LNCAP (cell line): ENCODE measurements at regions not wholly inside any gene's neighbourhood (a gene's known extent, or its start where the extent isn't known, plus 50 kb on each side); places are given as distances from the start of the nearest gene placed in this dataset.

ENCODE experiments used
- CTCF ChIP-seq: fragments of 450-650 bp; IDR thresholded peaks from 2 replicates; pipeline ENCODE4 v1.5.1; 2017; ENCODE audit warnings: mild to moderate bottlenecking

DNA sequence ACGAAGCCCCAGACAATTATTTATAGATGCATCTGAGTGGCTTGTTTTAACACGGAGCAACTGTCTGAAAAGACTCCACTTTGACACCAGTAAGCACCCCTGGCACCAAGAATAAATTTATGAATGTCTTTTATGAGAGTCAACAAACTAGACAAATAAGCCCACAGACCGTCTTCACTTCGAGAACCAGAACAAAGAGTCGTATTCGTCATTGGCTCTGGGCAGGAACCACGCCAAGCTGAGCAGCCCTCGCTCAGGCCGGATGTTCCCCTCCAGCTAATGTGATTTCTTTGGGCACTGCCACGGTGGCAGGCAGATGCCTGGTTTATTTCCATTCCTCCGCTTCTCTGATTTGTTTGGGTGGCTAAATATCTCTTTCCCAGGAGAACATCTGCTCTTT, 91.9 kb upstream of the STC2 start:
- TF ChIP-seq CTCF: no peak

- no peak for TF ChIP-seq CTCF
Measured at GRCh38 chr5:173413471-173413982, 85.3 kb upstream of the STC2 start.

DNA sequence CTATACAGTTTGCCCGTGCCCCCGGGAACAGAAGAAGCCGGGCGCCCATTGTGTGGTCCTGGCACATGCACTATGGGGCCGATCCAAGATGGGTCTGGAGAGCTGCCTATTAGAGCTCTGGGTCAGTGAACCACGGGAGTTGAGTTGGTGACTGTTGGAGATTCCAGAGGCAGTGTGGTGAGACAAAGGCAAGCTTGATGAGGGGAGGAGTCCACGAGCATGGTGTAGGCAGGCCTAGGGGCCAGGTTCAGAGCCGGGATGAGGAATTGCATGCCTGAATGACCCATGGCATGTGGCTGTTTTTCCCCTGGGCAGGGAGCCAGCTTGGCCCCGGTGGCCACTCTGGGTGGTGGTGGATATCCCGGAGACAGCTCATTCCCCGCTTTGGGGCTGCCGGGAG, 84.4 kb upstream of the STC2 start:
- TF ChIP-seq CTCF: no peak

DNA sequence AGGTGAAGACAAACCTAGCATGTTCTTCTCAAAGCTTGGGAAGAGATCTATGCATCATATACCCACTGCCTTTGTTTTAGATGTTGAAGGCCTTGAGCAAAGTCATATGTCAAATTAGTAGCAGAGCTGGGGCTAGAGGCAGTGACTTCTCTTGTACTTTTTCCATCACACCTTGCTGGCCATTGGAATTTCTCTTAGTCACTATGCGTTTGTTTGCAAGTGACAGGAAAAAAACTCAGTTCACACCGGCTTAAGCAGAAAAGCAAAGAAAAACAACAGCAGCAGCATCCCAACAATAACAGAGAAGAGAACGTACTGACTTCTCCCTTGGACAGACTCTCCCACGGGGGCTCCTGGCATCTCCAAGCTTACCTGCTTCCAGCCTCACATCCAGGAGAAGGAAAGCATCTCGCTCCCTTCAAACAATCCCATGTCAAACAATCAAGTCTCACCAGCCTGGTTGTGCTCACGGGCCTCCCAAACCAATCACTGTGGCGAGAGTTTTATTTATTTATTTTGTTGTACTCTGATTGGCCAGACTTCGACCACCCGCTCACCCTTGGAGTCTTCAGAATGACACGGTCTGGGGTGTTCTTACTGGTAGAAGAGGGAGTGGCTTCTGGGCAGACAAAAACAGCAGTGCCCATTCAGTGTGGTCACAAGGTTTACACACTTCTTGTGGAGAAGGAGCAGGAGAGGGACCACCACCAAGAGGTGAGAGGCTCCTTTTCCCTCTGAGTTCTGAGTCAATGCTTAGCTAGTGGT, 83.8 kb upstream of the STC2 start:
- TF ChIP-seq CTCF: no peak

GRCh38 chr5:173410459-173411233, 82.4 kb upstream of the STC2 start:
- TF ChIP-seq CTCF: no peak

GRCh38 chr5:173408946-173409345, 80.7 kb upstream of the STC2 start:
- TF ChIP-seq CTCF: no peak

DNA sequence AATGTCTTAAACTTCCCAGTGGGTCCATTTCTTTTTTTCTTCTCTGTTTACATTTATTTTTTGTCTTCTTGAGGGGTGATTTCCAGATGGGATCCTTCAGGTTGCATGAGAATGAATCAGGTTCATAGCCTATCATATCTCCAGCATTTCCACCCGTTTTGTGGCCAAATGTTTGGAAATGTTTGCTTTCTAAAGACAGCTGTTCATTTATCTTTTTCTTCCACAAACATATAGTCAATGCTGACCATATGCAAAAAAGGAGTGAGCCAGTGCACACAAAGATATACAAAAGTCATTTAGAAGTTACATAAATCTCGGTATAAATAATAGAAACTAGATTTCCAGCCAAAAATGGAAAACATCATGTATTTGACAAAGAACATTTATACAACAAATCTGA, 71.6 kb upstream of the STC2 start:
- no peak for TF ChIP-seq CTCF
